Neural cell (in vitro differentiated cells): ENCODE measurements at regions not wholly inside any gene's neighbourhood (a gene's known extent, or its start where the extent isn't known, plus 50 kb on each side); places are given as distances from the start of the nearest gene placed in this dataset.

Source experiments
- H2AFZ ChIP-seq: fragments of 200-600, 300-800 bp; sonication (generic), shearing (Covaris generic); 2 replicates; pipeline ENCODE4 v1.6.0; 2014; ENCODE audit warnings: low read depth, mild to moderate bottlenecking, antibody characterized with exemption, low read length, moderate library complexity
- H3F3A ChIP-seq: fragments of 200-600 bp; shearing (Covaris generic); 2 replicates; pipeline ENCODE4 v1.6.1; 2016; ENCODE audit warnings: mild to moderate bottlenecking, moderate library complexity, mixed read lengths, antibody characterized with exemption, low read length; ENCODE audit not compliant: insufficient read depth, poor library complexity, severe bottlenecking
- H3K27ac ChIP-seq: fragments of 200-600, 300-800 bp; sonication (generic), shearing (Covaris generic); 2 replicates; pipeline ENCODE4 v1.5.1; 2014; ENCODE audit warnings: mild to moderate bottlenecking, low read length, moderate library complexity
- H3K27me3 ChIP-seq: fragments of 300-800, 200-600 bp; sonication (generic), shearing (Covaris generic); 2 replicates; pipeline ENCODE4 v1.6.0; 2014; ENCODE audit warnings: mild to moderate bottlenecking, low read depth, low read length, moderate library complexity; ENCODE audit not compliant: insufficient read depth
- H3K36me3 ChIP-seq: fragments of 300-800, 200-600 bp; sonication (generic), shearing (Covaris generic); 2 replicates; pipeline ENCODE4 v1.5.1; 2014; ENCODE audit warnings: mild to moderate bottlenecking, antibody characterized with exemption, low read length, moderate library complexity; ENCODE audit not compliant: insufficient read depth
- H3K4me2 ChIP-seq: fragments of 300-800, 200-600 bp; sonication (generic), shearing (Covaris generic); 2 replicates; pipeline ENCODE4 v1.6.0; 2014; ENCODE audit warnings: mild to moderate bottlenecking, low read length
- H3K4me3 ChIP-seq: fragments of 300-800, 200-600 bp; sonication (generic), shearing (Covaris generic); 2 replicates; pipeline ENCODE4 v1.5.1; 2014; ENCODE audit warnings: mild to moderate bottlenecking, low read length, moderate library complexity
- H3K79me2 ChIP-seq: fragments of 200-600 bp; shearing (Covaris generic); replicated peaks from 2 replicates; pipeline ENCODE4 v1.6.0; 2014; ENCODE audit warnings: mild to moderate bottlenecking, low read length, moderate library complexity; ENCODE audit not compliant: insufficient read depth
- H3K9ac ChIP-seq: fragments of 300-800, 200-600 bp; sonication (generic), shearing (Covaris generic); 2 replicates; pipeline ENCODE4 v1.6.1; 2016; ENCODE audit warnings: mild to moderate bottlenecking, low read length, mixed read lengths
- H3K9me2 ChIP-seq: fragments of 200-600 bp; shearing (Covaris generic); 2 replicates; pipeline ENCODE4 v1.6.1; 2016; ENCODE audit warnings: mild to moderate bottlenecking, low read length, mixed read lengths; ENCODE audit not compliant: insufficient read depth
- H3K9me3 ChIP-seq: fragments of 200-600, 300-800 bp; sonication (generic), shearing (Covaris generic); 2 replicates; pipeline ENCODE4 v1.6.1; 2016; ENCODE audit warnings: mild to moderate bottlenecking, mixed run types, low read length, moderate library complexity, mixed read lengths
- H4K20me1 ChIP-seq: fragments of 200-600 bp; shearing (Covaris generic); 2 replicates; pipeline ENCODE4 v1.6.1; 2016; ENCODE audit warnings: mild to moderate bottlenecking, mixed run types; ENCODE audit not compliant: insufficient read depth
- CTCF ChIP-seq: fragments of 450-650 bp; IDR thresholded peaks from 2 replicates; pipeline ENCODE4 v1.5.1; 2014; ENCODE audit warnings: antibody characterized with exemption, mild to moderate bottlenecking, moderate library complexity; ENCODE audit not compliant: poor library complexity, severe bottlenecking
- EP300 ChIP-seq: fragments of 450-650 bp; conservative IDR thresholded peaks from 2 replicates; pipeline ENCODE4 v1.6.1; 2014; ENCODE audit warnings: antibody characterized with exemption, mild to moderate bottlenecking, moderate library complexity; ENCODE audit not compliant: poor library complexity, severe bottlenecking
- EZH2 ChIP-seq: fragments of 200-600, 300-800 bp; shearing (Covaris generic), sonication (generic); IDR thresholded peaks from 2 replicates; pipeline ENCODE4 v1.6.1; 2014; ENCODE audit warnings: antibody characterized with exemption, low read length, borderline replicate concordance, mild to moderate bottlenecking; ENCODE audit not compliant: insufficient read depth, poor library complexity, severe bottlenecking
- MXI1 ChIP-seq: fragments of 450-650 bp; conservative IDR thresholded peaks from 2 replicates; pipeline ENCODE4 v1.6.1; 2014; ENCODE audit warnings: antibody characterized with exemption, mild to moderate bottlenecking; ENCODE audit not compliant: poor library complexity, severe bottlenecking
- POLR2AphosphoS5 ChIP-seq: IDR thresholded peaks from 2 replicates; pipeline ENCODE4 v1.6.1; 2012
- RAD21 ChIP-seq: fragments of 450-650 bp; conservative IDR thresholded peaks from 2 replicates; pipeline ENCODE4 v1.6.1; 2014; ENCODE audit warnings: antibody characterized with exemption, mild to moderate bottlenecking, moderate library complexity
- REST ChIP-seq: IDR thresholded peaks from 2 replicates; pipeline ENCODE4 v1.6.1; 2012; ENCODE audit warnings: borderline replicate concordance
- SMC3 ChIP-seq: fragments of 450-650 bp; conservative IDR thresholded peaks from 2 replicates; pipeline ENCODE4 v1.6.1; 2014; ENCODE audit warnings: antibody characterized with exemption, mild to moderate bottlenecking, moderate library complexity; ENCODE audit not compliant: poor library complexity
- TAF1 ChIP-seq: IDR thresholded peaks from 2 replicates; pipeline ENCODE4 v1.6.1; 2012; ENCODE audit warnings: low read depth

DNA sequence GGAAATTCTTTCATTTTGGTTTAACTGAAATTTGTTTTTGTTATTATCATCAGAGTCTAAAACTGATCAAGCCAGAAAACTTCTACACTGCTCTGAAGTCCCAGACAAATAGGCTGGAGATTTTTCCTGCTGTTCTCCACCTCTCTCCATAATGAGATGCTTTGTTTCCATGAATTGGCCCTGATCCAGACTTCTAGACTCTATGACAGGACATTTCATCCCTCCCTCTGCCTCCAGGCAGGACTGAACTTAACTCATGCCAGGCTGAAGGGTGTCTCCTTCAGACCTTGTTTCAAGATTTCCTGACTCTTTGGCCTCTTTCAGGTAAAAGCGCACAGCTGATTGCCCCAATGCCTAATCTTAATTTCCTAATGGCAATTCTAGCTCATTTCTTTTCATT is 69.1 kb upstream of the HOXC13 start:
- no peak for TF ChIP-seq RAD21
- TF ChIP-seq EP300 = no peak
- TF ChIP-seq POLR2AphosphoS5 = no peak
- TF ChIP-seq CTCF = no peak
- no peak for TF ChIP-seq SMC3
- TF ChIP-seq EZH2 = no peak
- no peak for TF ChIP-seq REST
- no peak for TF ChIP-seq MXI1
- no peak for TF ChIP-seq TAF1
- H3K9me3 ChIP-seq = no peaks in the 10 kb centered on the region
- H3K27ac ChIP-seq = no peak overlapping the region
- no peaks in the 10 kb centered on the region for H3F3A ChIP-seq
- H3K9ac ChIP-seq = no peak overlapping the region
- no peak overlapping the region for H3K4me3 ChIP-seq
- H3K79me2 ChIP-seq = no peaks in the 10 kb centered on the region
- H2AFZ ChIP-seq = no peak overlapping the region
- H3K4me2 ChIP-seq = no peak overlapping the region
- H3K36me3 ChIP-seq = no peaks in the 10 kb centered on the region
- no peaks in the 10 kb centered on the region for H3K27me3 ChIP-seq
- no peaks in the 10 kb centered on the region for H3K9me2 ChIP-seq
- H4K20me1 ChIP-seq = no peaks in the 10 kb centered on the region

- no peaks in the 10 kb centered on the region for H3K9me3 ChIP-seq
- H3K4me2 ChIP-seq = no peak overlapping the region
- H3K9me2 ChIP-seq = no peaks in the 10 kb centered on the region
- H3K9ac ChIP-seq = no peak overlapping the region
- no peaks in the 10 kb centered on the region for H4K20me1 ChIP-seq
- no peak overlapping the region for H2AFZ ChIP-seq
- no peaks in the 10 kb centered on the region for H3K79me2 ChIP-seq
- no peaks in the 10 kb centered on the region for H3F3A ChIP-seq
- H3K36me3 ChIP-seq = no peaks in the 10 kb centered on the region
- H3K27ac ChIP-seq = no peak overlapping the region
- H3K4me3 ChIP-seq = no peak overlapping the region
- TF ChIP-seq POLR2AphosphoS5 (no peak), MXI1 (no peak), REST (no peak), EZH2 (no peak), TAF1 (no peak), EP300 (no peak), RAD21 (no peak)
- no peaks in the 10 kb centered on the region for H3K27me3 ChIP-seq
Observed at GRCh38 chr12:53870117-53870516, 68.5 kb upstream of the HOXC13 start.
